Endothelial cell (in vitro differentiated cells): ENCODE measurements at regions not wholly inside any gene's neighbourhood (a gene's known extent, or its start where the extent isn't known, plus 50 kb on each side); places are given as distances from the start of the nearest gene placed in this dataset.

Experiments
- DNase-seq: peaks from one replicate; pipeline ENCODE4 v3.0.0; 2021; ENCODE audit warnings: low spot score
- H3K27ac Mint-ChIP-seq: one replicate; pipeline ENCODE4 v1.8.0; 2021; ENCODE audit warnings: mixed read lengths, inconsistent platforms; ENCODE audit not compliant: unreplicated experiment
- H3K27me3 Mint-ChIP-seq: one replicate; pipeline ENCODE4 v1.8.0; 2021; ENCODE audit warnings: mild to moderate bottlenecking, moderate library complexity, mixed read lengths, inconsistent platforms; ENCODE audit not compliant: unreplicated experiment
- H3K36me3 Mint-ChIP-seq: one replicate; pipeline ENCODE4 v1.8.0; 2021; ENCODE audit warnings: mild to moderate bottlenecking, low read depth, mixed read lengths, inconsistent platforms; ENCODE audit not compliant: unreplicated experiment
- H3K4me1 Mint-ChIP-seq: one replicate; pipeline ENCODE4 v1.8.0; 2021; ENCODE audit warnings: mild to moderate bottlenecking, mixed read lengths, inconsistent platforms; ENCODE audit not compliant: unreplicated experiment
- H3K4me3 Mint-ChIP-seq: one replicate; pipeline ENCODE4 v1.8.0; 2021; ENCODE audit warnings: mild to moderate bottlenecking, mixed read lengths, inconsistent platforms; ENCODE audit not compliant: unreplicated experiment
- H3K9me3 Mint-ChIP-seq: one replicate; pipeline ENCODE4 v1.8.0; 2021; ENCODE audit warnings: mixed read lengths, inconsistent platforms; ENCODE audit not compliant: unreplicated experiment
- CTCF ChIP-seq: fragments of 200-600 bp; sonication (generic); IDR thresholded peaks from one replicate; pipeline ENCODE4 v1.5.0; 2021; ENCODE audit warnings: antibody characterized with exemption; ENCODE audit not compliant: unreplicated experiment

- Mint-ChIP-seq H3K27me3 (peaks cover 2% of the 10 kb centered on the region), H3K4me1 (peaks cover 3% of the 10 kb centered on the region), H3K36me3 (no peaks in the 10 kb centered on the region), H3K27ac (no peak overlapping the region), H3K9me3 (no peaks in the 10 kb centered on the region), H3K4me3 (no peak overlapping the region)
- no peak for TF ChIP-seq CTCF
- DNase-seq = no peak
Observed at GRCh38 chr10:63752318-63752717, 231.1 kb downstream of the REEP3 start.

GRCh38 chr10:63753808-63754207 is 232.6 kb downstream of the REEP3 start:
- no peaks in the 10 kb centered on the region for H3K9me3 Mint-ChIP-seq
- peaks cover 2% of the 10 kb centered on the region for H3K27me3 Mint-ChIP-seq
- H3K27ac Mint-ChIP-seq = no peak overlapping the region
- no peaks in the 10 kb centered on the region for H3K36me3 Mint-ChIP-seq
- no peak overlapping the region for H3K4me3 Mint-ChIP-seq
- TF ChIP-seq CTCF = no peak
- no peak for DNase-seq
- H3K4me1 Mint-ChIP-seq = peaks cover 3% of the 10 kb centered on the region

- Mint-ChIP-seq H3K4me3 (no peak overlapping the region), H3K4me1 (peaks cover 3% of the 10 kb centered on the region), H3K9me3 (no peaks in the 10 kb centered on the region), H3K27me3 (peaks cover 2% of the 10 kb centered on the region), H3K27ac (no peak overlapping the region), H3K36me3 (no peaks in the 10 kb centered on the region)
- no peak for DNase-seq
- TF ChIP-seq CTCF = no peak
Observed at GRCh38 chr10:63755441-63755840, 234.2 kb downstream of the REEP3 start.

- TF ChIP-seq CTCF = no peak
- H3K9me3 Mint-ChIP-seq = no peaks in the 10 kb centered on the region
- DNase-seq = no peak
- no peaks in the 10 kb centered on the region for H3K36me3 Mint-ChIP-seq
- H3K4me1 Mint-ChIP-seq = peaks cover 3% of the 10 kb centered on the region
- no peak overlapping the region for H3K4me3 Mint-ChIP-seq
- H3K27ac Mint-ChIP-seq = no peak overlapping the region
- no peaks in the 10 kb centered on the region for H3K27me3 Mint-ChIP-seq
Observed at GRCh38 chr10:63757067-63757466, 235.9 kb downstream of the REEP3 start.

GRCh38 chr10:63758080-63758479 is 236.9 kb downstream of the REEP3 start:
- no peak for TF ChIP-seq CTCF

More at GRCh38 chr10:63758080-63758479, 236.9 kb downstream of the REEP3 start:
- Mint-ChIP-seq H3K4me1 (peaks cover 3% of the 10 kb centered on the region), H3K27me3 (no peaks in the 10 kb centered on the region), H3K27ac (no peak overlapping the region), H3K9me3 (no peaks in the 10 kb centered on the region), H3K36me3 (no peaks in the 10 kb centered on the region), H3K4me3 (no peak overlapping the region)
- no peak for DNase-seq
